Activated T-helper 2 cell treated with anti-CD3 and anti-CD28 coated beads, Interferon-gamma antibody, Interleukin-2, Interleukin-4, amounts not matched to agents 10 μg/mL and 5 μg/mL and 100 μg/mL, durations not matched to agents 14 hours and 24 hours and 36 hours (primary cell): ENCODE measurements at regions not wholly inside any gene's neighbourhood (a gene's known extent, or its start where the extent isn't known, plus 50 kb on each side); places are given as distances from the start of the nearest gene placed in this dataset.
"Not testable (repeated sequence)": the region's sequence is repeated elsewhere in the genome, so short reads cannot be mapped to it uniquely, and the experiment has no call there.

Experiments
- DNase-seq: peaks from one replicate; pipeline ENCODE4 v3.0.0; 2021; ENCODE audit warnings: low spot score
- H3K27ac Mint-ChIP-seq: one replicate; pipeline ENCODE4 v1.8.0; 2021; ENCODE audit warnings: mixed read lengths
- H3K27me3 Mint-ChIP-seq: one replicate; pipeline ENCODE4 v1.8.0; 2021; ENCODE audit warnings: low read depth, mixed read lengths
- H3K36me3 Mint-ChIP-seq: one replicate; pipeline ENCODE4 v1.8.0; 2021; ENCODE audit warnings: low read depth, mixed read lengths
- H3K4me1 Mint-ChIP-seq: one replicate; pipeline ENCODE4 v1.8.0; 2021; ENCODE audit warnings: low read depth, mixed read lengths
- H3K4me3 Mint-ChIP-seq: one replicate; pipeline ENCODE4 v1.8.0; 2021; ENCODE audit warnings: low read depth, mild to moderate bottlenecking, moderate library complexity, mixed read lengths
- H3K9me3 Mint-ChIP-seq: one replicate; pipeline ENCODE4 v1.8.0; 2021; ENCODE audit warnings: mixed read lengths
- intact Hi-C: fragments of 100-400 bp; cut with micrococcal nuclease; formaldehyde crosslinking; loops from one replicate; pipeline ENCODE4 v1.15.1; 2023

DNA sequence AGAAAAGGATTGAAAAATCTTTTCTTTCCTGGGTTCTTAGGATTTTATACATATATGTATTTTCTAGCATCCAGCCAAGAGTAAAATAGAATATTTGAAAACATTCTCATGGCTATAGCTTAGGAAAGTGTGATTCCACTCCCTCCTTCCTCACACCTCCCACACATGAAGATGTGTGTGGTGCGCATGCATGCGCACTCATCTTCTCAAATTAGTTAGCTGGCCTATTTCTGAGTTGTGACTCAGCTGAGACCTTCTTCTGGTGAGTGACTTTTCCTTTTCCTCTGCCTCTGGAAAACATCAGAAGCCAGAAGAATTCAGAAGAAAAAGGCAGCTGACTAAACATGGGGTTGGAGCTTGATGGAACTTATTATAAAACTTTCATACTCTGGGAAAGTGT lies 149.8 kb downstream of the OR4C45 start:
- Mint-ChIP-seq H3K4me3 (no peak overlapping the region), H3K4me1 (no peaks in the 10 kb centered on the region), H3K36me3 (no peaks in the 10 kb centered on the region), H3K27me3 (no peaks in the 10 kb centered on the region), H3K9me3 (peaks cover 39% of the 10 kb centered on the region), H3K27ac (no peak overlapping the region)
- intact Hi-C loops, result no loop called here
- no peak for DNase-seq

DNA sequence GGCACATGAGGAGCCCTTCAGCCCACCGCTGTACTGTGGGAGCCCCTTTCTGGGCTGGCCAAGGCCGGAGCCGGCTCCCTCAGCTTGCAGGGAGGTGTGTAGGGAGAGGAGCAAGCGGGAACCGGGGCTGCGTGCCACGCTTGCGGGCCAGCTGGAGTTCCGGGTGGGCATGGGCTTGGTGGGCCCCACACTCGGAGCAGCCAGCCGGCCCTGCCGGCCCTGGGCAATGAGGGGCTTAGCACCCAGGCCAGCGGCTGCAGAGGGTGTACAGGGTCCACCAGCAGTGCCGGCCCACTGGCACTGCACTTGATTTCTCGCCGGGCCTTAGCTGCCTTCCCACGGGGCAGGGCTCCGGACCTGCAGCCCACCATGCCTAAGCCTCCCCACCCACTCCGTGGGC lies 150.5 kb downstream of the OR4C45 start:
- H3K27me3 Mint-ChIP-seq, intact Hi-C loops, H3K27ac Mint-ChIP-seq, H3K36me3 Mint-ChIP-seq, DNase-seq, H3K4me3 Mint-ChIP-seq, H3K4me1 Mint-ChIP-seq: not testable (repeated sequence)
- peaks cover 37% of the 10 kb centered on the region for H3K9me3 Mint-ChIP-seq

DNA sequence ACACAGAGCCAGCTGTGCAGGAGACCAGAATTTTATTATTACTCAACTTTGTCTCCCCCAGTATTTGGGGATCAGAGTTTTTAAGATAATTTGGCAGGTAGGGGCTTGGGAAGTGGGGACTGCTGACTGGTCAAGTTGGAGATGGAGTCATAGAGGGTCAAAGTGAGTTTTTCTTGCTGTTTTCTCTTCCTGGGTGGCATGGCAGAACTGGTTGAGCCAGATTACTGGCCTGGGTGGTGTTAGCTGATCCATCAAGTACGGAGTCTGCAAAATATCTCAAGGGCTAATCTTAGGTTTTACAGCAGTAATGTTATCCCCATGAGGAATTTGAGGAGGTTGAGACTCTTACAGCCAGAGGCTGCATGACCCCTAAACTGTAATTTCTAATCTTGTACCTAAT lies 153.5 kb downstream of the OR4C45 start:
- Mint-ChIP-seq H3K4me3 (no peak overlapping the region), H3K4me1 (no peaks in the 10 kb centered on the region), H3K27me3 (no peaks in the 10 kb centered on the region), H3K9me3 (peaks cover 46% of the 10 kb centered on the region), H3K27ac (no peak overlapping the region), H3K36me3 (no peaks in the 10 kb centered on the region)
- intact Hi-C loops, result no loop called here
- DNase-seq, result no peak

DNA sequence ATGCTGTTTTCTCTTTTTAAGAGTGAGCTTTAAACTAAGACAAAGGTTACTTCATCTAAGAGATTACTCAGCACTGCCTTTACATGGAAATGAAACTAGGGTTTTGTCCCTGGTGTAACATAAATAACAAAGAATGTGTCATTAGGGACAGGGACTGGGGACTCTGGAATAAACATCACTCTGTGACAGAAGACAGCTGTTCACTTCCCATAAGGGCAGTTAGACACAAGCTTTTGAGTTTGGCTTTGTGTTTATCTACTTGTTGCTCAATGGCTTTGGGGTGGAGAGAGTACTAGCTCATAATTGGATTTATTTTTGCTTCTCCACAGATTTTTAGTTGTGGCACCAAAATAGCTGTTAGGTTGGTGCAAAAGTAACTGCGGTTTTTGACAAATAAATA lies 154.5 kb downstream of the OR4C45 start:
- no peaks in the 10 kb centered on the region for H3K27me3 Mint-ChIP-seq

DNA sequence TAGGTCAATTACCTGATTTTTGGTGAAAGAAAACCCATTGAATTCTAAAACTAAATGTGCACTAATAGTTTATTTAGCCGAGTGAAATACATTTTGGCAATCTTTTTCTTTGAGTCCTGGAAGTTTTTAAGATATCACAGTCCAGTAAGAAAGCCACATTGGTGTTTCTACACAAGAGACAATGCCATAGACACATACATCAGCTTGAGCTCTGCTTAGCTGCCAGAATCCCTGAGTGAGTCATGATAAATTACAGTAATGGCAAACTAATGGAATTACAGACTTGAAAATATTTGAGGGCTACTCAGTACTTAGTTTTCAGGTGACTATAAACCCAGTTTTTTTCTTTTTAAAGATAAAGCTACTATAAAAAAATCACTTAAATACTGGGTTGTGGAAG lies 155.4 kb downstream of the OR4C45 start:
- Mint-ChIP-seq H3K27me3 (no peaks in the 10 kb centered on the region), H3K4me3 (no peak overlapping the region), H3K4me1 (no peaks in the 10 kb centered on the region), H3K9me3 (peaks cover 48% of the 10 kb centered on the region), H3K36me3 (no peaks in the 10 kb centered on the region), H3K27ac (no peak overlapping the region)
- DNase-seq, result no peak
- intact Hi-C loops, result no loop called here

More for the DNA sequence above, 154.5 kb downstream of the OR4C45 start:
- Mint-ChIP-seq H3K9me3 (peaks cover 43% of the 10 kb centered on the region), H3K4me1 (no peaks in the 10 kb centered on the region), H3K27ac (no peak overlapping the region), H3K4me3 (no peak overlapping the region), H3K36me3 (no peaks in the 10 kb centered on the region)
- DNase-seq, result no peak
- intact Hi-C loops, result no loop called here

DNA sequence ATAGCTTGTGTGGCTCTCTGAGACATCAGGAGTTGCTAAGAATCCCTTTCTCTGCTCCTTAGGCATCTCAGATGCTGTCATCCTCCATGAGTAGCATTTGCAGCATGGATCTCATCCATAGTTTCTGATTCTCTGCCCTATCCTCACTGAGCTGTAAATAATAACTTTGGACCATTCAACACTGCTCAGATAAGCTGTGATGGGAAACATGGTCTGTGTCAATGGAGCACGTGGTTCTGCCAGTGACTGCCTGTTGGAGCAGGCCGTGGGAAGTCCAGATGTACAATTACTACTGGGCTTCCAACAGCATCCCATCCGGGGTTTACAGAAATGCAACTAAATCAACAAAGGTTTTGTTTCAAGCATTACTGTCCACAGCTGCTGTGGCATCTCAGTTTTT lies 160.1 kb downstream of the OR4C45 start:
- Mint-ChIP-seq H3K27me3 (no peaks in the 10 kb centered on the region), H3K4me3 (no peak overlapping the region), H3K36me3 (no peaks in the 10 kb centered on the region), H3K9me3 (peaks cover 61% of the 10 kb centered on the region), H3K27ac (no peak overlapping the region), H3K4me1 (no peaks in the 10 kb centered on the region)
- DNase-seq, result no peak
- intact Hi-C loops, result no loop called here

DNA sequence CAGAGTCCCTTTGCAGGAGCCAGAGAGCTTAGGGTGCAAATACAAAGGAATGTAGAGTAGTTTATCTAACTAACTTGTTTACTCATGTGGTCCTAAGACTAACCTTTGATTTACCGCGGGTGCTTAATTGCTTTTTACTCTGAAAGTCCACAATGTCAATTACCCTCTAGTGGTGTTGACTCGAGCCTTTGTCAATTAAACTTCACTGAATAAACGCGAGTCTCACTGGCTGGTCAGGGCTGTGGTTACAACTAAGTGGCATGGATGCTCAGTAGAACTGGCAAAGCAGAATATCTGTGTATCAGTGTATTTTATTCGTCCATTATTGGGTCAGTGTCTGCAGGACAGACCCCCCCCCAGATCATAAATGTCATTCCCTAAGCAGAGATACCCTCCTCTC lies 181.7 kb downstream of the OR4C45 start:
- no peak overlapping the region for H3K27ac Mint-ChIP-seq
- intact Hi-C loops, result no loop called here
- no peaks in the 10 kb centered on the region for H3K27me3 Mint-ChIP-seq
- no peak overlapping the region for H3K4me3 Mint-ChIP-seq
- DNase-seq, result no peak
- peaks cover 61% of the 10 kb centered on the region for H3K9me3 Mint-ChIP-seq
- H3K36me3 Mint-ChIP-seq, result no peaks in the 10 kb centered on the region
- H3K4me1 Mint-ChIP-seq, result no peaks in the 10 kb centered on the region

DNA sequence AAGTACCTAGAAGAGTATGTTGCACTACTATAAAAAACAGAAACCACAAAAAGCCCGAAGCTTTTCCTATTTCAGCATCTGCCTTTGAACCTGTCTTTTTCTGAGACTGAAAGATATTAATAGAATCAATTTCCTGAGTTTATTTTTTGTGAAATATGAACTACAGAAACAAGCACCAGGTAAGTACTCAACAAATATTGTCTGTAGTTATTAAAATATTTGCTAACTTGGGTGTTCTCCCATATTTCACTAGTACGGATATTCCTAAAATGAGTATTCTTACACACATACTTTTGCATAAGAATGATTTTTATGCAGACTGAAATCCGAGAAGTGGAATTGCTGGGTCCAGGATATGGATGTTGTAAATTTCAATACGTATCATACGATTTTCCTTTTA lies 188.0 kb downstream of the OR4C45 start:
- no peak overlapping the region for H3K27ac Mint-ChIP-seq
- H3K4me1 Mint-ChIP-seq, result no peaks in the 10 kb centered on the region
- H3K36me3 Mint-ChIP-seq, result no peaks in the 10 kb centered on the region
- H3K9me3 Mint-ChIP-seq, result peaks cover 33% of the 10 kb centered on the region
- no peak for DNase-seq
- intact Hi-C loops, result no loop called here
- no peaks in the 10 kb centered on the region for H3K27me3 Mint-ChIP-seq
- no peak overlapping the region for H3K4me3 Mint-ChIP-seq

DNA sequence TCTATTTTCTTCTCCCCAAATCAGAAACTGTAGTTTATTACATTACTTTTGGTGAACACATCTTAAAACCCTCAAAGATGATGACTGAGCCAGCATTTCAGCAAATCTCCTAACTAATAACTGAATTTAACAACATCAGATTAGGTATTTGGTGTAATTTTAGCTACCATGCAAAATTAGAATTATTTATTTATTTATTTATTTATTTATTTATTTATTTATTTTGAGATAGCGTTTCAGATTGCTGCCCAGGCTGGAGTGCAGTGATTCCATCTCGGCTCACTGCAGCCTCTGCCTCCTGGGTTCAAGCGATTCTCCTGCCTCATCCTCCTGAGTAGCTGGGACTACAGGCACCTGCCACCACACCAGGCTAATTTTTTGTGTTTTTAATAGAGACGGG lies 205.7 kb downstream of the OR4C45 start:
- H3K9me3 Mint-ChIP-seq, result peaks cover 24% of the 10 kb centered on the region
- H3K4me3 Mint-ChIP-seq, intact Hi-C loops: not testable (repeated sequence)

DNA sequence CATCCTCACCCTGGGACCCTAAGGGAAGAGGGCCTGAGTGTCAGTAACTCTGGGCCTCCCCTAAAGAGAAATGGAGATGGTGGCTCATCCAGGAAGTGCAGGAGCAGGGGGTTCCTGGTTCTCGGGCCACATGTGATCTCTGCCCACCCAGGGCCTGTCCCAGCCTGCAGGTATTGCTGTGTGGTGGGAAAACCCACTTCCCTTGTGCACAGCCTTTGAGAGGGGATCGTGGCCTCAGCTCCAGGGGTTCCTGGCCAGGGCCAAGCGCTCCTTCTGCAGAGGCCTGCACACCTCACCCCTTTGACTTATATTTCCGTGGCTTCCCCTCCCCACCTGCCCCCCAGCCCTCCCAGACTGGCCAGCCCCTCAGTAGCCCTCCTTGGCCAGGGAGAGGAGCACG lies 213.5 kb downstream of the OR4C45 start:
- Mint-ChIP-seq H3K27ac (no peak overlapping the region), H3K9me3 (peaks cover 23% of the 10 kb centered on the region), H3K27me3 (no peaks in the 10 kb centered on the region), H3K36me3 (no peaks in the 10 kb centered on the region), H3K4me1 (no peaks in the 10 kb centered on the region), H3K4me3 (no peak overlapping the region)
- intact Hi-C loops, result no loop called here
- no peak for DNase-seq

More for the DNA sequence above, 205.7 kb downstream of the OR4C45 start:
- not testable (repeated sequence) for H3K27ac Mint-ChIP-seq, H3K36me3 Mint-ChIP-seq, H3K4me1 Mint-ChIP-seq, H3K27me3 Mint-ChIP-seq, DNase-seq

DNA sequence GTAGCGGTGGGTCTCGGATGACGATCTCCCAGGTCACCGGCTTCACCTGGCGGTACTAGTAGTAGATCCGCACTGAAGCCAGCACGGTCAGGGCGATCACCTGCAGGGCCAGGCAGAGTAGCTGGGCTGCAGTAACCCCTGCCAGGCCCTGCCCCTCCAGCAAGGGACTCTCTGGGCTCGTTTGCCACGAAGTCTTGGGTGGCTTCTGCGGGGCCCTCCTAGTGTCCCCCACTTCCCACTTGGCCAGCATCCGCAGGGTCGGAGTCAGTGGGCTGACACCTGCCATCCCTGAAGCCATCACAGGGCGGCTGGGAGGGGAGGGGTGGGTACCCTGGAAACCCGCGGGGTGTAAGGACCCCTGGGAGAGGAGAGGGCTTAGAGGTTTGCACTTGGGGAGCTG lies 214.0 kb downstream of the OR4C45 start:
- no peak for DNase-seq
- Mint-ChIP-seq H3K27ac (no peak overlapping the region), H3K4me3 (no peak overlapping the region), H3K36me3 (no peaks in the 10 kb centered on the region), H3K27me3 (no peaks in the 10 kb centered on the region), H3K4me1 (no peaks in the 10 kb centered on the region), H3K9me3 (peaks cover 25% of the 10 kb centered on the region)
- intact Hi-C loops, result no loop called here

DNA sequence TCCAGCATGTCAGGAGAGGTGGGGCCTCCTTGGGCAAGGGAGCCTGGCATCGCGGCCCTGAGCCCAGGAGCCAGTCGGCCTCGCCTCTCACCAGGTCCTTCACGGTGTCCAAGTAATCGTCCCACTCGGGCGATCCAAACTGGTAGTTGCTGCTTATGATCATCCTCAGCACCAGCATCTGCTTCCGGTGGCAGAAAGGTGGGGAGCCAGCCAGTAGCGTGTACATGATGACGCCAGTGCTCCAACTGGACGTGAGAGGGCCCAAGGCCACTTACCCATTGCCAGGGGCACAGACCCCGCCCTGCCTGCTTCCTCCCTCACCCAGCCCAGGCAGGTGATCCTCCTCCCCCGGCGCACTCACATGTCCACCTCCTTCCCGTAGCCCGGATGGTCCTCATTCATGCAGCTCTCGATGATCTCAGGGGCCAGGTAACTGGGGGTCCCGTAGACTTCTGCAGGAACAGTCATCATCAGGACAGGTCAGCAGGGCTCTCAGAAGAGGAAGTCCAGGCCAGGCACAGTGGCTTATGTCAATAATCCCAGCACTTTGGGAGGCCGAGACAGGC lies 214.7 kb downstream of the OR4C45 start:
- DNase-seq, result no peak
- H3K4me1 Mint-ChIP-seq, result no peaks in the 10 kb centered on the region
- no peaks in the 10 kb centered on the region for H3K36me3 Mint-ChIP-seq
- intact Hi-C loops, result no loop called here
- H3K27me3 Mint-ChIP-seq, result no peaks in the 10 kb centered on the region
- H3K27ac Mint-ChIP-seq, result no peak overlapping the region
- no peak overlapping the region for H3K4me3 Mint-ChIP-seq
- peaks cover 25% of the 10 kb centered on the region for H3K9me3 Mint-ChIP-seq

DNA sequence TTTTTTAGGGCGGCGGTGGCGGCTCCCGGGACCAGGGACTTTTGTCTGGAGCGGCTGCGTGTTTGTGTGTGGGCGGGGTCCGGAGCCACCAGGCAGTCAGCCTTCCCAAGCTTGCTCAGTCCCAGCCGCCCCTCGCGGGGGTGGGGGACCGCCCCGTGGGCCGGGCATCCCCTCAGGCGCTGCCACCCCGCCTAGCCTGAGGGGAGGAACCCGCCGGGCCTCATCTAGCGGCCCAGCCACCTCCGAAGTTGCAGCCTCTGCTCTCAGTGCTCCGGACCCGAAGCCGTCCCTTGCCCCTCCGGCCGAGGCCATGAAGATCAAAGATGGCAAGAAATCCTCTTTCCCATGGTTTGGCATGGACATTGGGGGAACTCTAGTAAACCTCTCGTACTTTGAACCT lies 235.2 kb downstream of the OR4C45 start:
- H3K4me1 Mint-ChIP-seq, result no peaks in the 10 kb centered on the region
- no peaks in the 10 kb centered on the region for H3K27me3 Mint-ChIP-seq
- intact Hi-C loops, result no loop called here
- H3K9me3 Mint-ChIP-seq, result peaks cover 61% of the 10 kb centered on the region
- H3K27ac Mint-ChIP-seq, result no peak overlapping the region
- H3K36me3 Mint-ChIP-seq, result no peaks in the 10 kb centered on the region
- no peak for DNase-seq
- H3K4me3 Mint-ChIP-seq, result no peak overlapping the region

DNA sequence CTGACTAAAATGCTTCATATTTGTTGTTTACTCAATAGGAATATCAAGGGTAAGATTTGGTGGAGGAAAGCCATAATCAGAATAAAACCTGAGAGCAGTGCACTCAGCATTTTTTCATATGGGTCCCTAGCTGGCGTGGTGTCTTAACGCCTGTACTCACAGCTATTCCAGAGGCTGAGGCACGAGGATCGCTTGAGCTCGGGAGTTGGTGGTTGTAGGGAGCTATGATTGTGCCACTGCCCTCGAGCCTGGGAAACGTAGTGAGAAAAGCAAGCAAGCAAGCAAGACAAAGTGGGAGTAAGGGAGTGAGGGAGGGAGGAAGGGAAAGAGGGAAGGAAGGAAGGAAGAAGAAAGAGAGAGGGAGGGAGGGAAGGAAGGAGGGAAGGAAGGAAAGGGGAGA lies 242.5 kb downstream of the OR4C45 start:
- intact Hi-C loops, result no loop called here
- peaks cover 60% of the 10 kb centered on the region for H3K9me3 Mint-ChIP-seq
- DNase-seq, result no peak
- H3K4me1 Mint-ChIP-seq, result no peaks in the 10 kb centered on the region
- no peaks in the 10 kb centered on the region for H3K27me3 Mint-ChIP-seq
- H3K4me3 Mint-ChIP-seq, result no peak overlapping the region
- no peak overlapping the region for H3K27ac Mint-ChIP-seq
- H3K36me3 Mint-ChIP-seq, result no peaks in the 10 kb centered on the region
